SK-N-MC (cell line): ENCODE measurements at regions not wholly inside any gene's neighbourhood (a gene's known extent, or its start where the extent isn't known, plus 50 kb on each side); places are given as distances from the start of the nearest gene placed in this dataset.

Source experiments
- DNase-seq: peaks from one replicate; pipeline ENCODE4 v3.0.0-alpha.2; 2011; ENCODE audit warnings: low read depth, low spot score
- H3K27ac ChIP-seq: fragments of 200-600 bp; sonication (generic); 2 replicates; pipeline ENCODE4 v1.5.1; 2016; ENCODE audit warnings: mixed run types
- H3K36me3 ChIP-seq: fragments of 200-600 bp; sonication (generic); 2 replicates; pipeline ENCODE4 v1.6.1; 2017; ENCODE audit warnings: antibody characterized with exemption, low read length, mixed read lengths; ENCODE audit not compliant: insufficient read depth
- H3K4me3 ChIP-seq: fragments of 200-600 bp; sonication (generic); 2 replicates; pipeline ENCODE4 v1.5.1; 2016
- H3K9ac ChIP-seq: fragments of 200-600 bp; sonication (generic); 2 replicates; pipeline ENCODE4 v1.8.0; 2017; ENCODE audit warnings: mixed run types, mixed read lengths; ENCODE audit not compliant: insufficient read length
- H3K9me3 ChIP-seq: fragments of 200-600 bp; sonication (generic); 2 replicates; pipeline ENCODE4 v1.6.1; 2017; ENCODE audit warnings: low read depth, mild to moderate bottlenecking, antibody characterized with exemption, low read length, moderate library complexity, mixed read lengths
- EZH2 ChIP-seq: fragments of 200-600 bp; sonication (generic); IDR thresholded peaks from one replicate; pipeline ENCODE4 v1.6.1; 2017; ENCODE audit warnings: antibody characterized with exemption
- FOXP2 ChIP-seq: optimal IDR thresholded peaks from 2 replicates; pipeline ENCODE3; 2011; ENCODE audit warnings: mild to moderate bottlenecking, moderate library complexity; ENCODE audit not compliant: insufficient read depth; ENCODE audit errors: extremely low read length, control extremely low read depth
- POLR2AphosphoS5 ChIP-seq: IDR thresholded peaks from 2 replicates; pipeline ENCODE4 v1.6.1; 2012; ENCODE audit warnings: mild to moderate bottlenecking, low read depth, low read length, borderline replicate concordance

GRCh38 chr3:127102188-127102520 is 90.8 kb upstream of the PRR23E start:
- Histone ChIP-seq H3K36me3 (no peaks in the 10 kb centered on the region), H3K9me3 (no peaks in the 10 kb centered on the region), H3K27ac (no peak overlapping the region), H3K9ac (no peak overlapping the region), H3K4me3 (no peak overlapping the region)
- DNase-seq, result no peak
- TF ChIP-seq FOXP2 (no peak), EZH2 (no peak), POLR2AphosphoS5 (no peak)

- H3K36me3 ChIP-seq, result no peaks in the 10 kb centered on the region
- H3K27ac ChIP-seq, result no peak overlapping the region
- DNase-seq, result no peak
- TF ChIP-seq POLR2AphosphoS5 (no peak), FOXP2 (no peak), EZH2 (no peak)
- H3K9me3 ChIP-seq, result no peaks in the 10 kb centered on the region
- no peak overlapping the region for H3K4me3 ChIP-seq
- no peak overlapping the region for H3K9ac ChIP-seq
Observed at GRCh38 chr3:127102587-127102986, 90.3 kb upstream of the PRR23E start.

- Histone ChIP-seq H3K4me3 (no peak overlapping the region), H3K9ac (no peak overlapping the region), H3K36me3 (no peaks in the 10 kb centered on the region), H3K27ac (no peak overlapping the region), H3K9me3 (no peaks in the 10 kb centered on the region)
- TF ChIP-seq POLR2AphosphoS5 (no peak), FOXP2 (no peak), EZH2 (no peak)
- no peak for DNase-seq
Observed at GRCh38 chr3:127103080-127103479, 89.9 kb upstream of the PRR23E start.

- Histone ChIP-seq H3K36me3 (no peaks in the 10 kb centered on the region), H3K27ac (no peak overlapping the region), H3K9ac (no peak overlapping the region), H3K9me3 (no peaks in the 10 kb centered on the region), H3K4me3 (no peak overlapping the region)
- TF ChIP-seq FOXP2, result no peak
- no peak for TF ChIP-seq EZH2
- no peak for TF ChIP-seq POLR2AphosphoS5
- DNase-seq, result no peak
Observed at GRCh38 chr3:127104586-127104985, 88.3 kb upstream of the PRR23E start.

- H3K27ac ChIP-seq, result no peak overlapping the region
- no peak for DNase-seq
- TF ChIP-seq EZH2 (no peak), POLR2AphosphoS5 (no peak), FOXP2 (no peak)
- H3K4me3 ChIP-seq, result no peak overlapping the region
- H3K9ac ChIP-seq, result no peak overlapping the region
- no peaks in the 10 kb centered on the region for H3K36me3 ChIP-seq
- no peaks in the 10 kb centered on the region for H3K9me3 ChIP-seq
Observed at GRCh38 chr3:127105587-127105986, 87.3 kb upstream of the PRR23E start.

GRCh38 chr3:127106053-127106452 is 86.9 kb upstream of the PRR23E start:
- no peak for TF ChIP-seq EZH2
- TF ChIP-seq FOXP2, result no peak
- no peak for TF ChIP-seq POLR2AphosphoS5
- H3K36me3 ChIP-seq, result no peaks in the 10 kb centered on the region

GRCh38 chr3:127106456-127106855 is 86.5 kb upstream of the PRR23E start:
- no peak for TF ChIP-seq EZH2
- TF ChIP-seq POLR2AphosphoS5, result no peak
- TF ChIP-seq FOXP2, result no peak
- no peak overlapping the region for H3K4me3 ChIP-seq
- no peaks in the 10 kb centered on the region for H3K9me3 ChIP-seq

More at GRCh38 chr3:127106053-127106452, 86.9 kb upstream of the PRR23E start:
- Histone ChIP-seq H3K9me3 (no peaks in the 10 kb centered on the region), H3K27ac (no peak overlapping the region), H3K9ac (no peak overlapping the region), H3K4me3 (no peak overlapping the region)
- DNase-seq, result no peak

GRCh38 chr3:127107002-127107401 is 85.9 kb upstream of the PRR23E start:
- TF ChIP-seq FOXP2 (no peak), POLR2AphosphoS5 (no peak), EZH2 (no peak)
- Histone ChIP-seq H3K9ac (no peak overlapping the region), H3K36me3 (no peaks in the 10 kb centered on the region), H3K4me3 (no peak overlapping the region), H3K27ac (no peak overlapping the region), H3K9me3 (peaks cover 2% of the 10 kb centered on the region; the same call in 1 of the 2 replicates)
- DNase-seq, result no peak

More at GRCh38 chr3:127106456-127106855, 86.5 kb upstream of the PRR23E start:
- no peak overlapping the region for H3K27ac ChIP-seq
- H3K36me3 ChIP-seq, result no peaks in the 10 kb centered on the region
- no peak overlapping the region for H3K9ac ChIP-seq
- DNase-seq, result no peak
